HG03354 (cell line): ENCODE measurements at regions not wholly inside any gene's neighbourhood (a gene's known extent, or its start where the extent isn't known, plus 50 kb on each side); places are given as distances from the start of the nearest gene placed in this dataset.
"Not testable (repeated sequence)": the region's sequence is repeated elsewhere in the genome, so short reads cannot be mapped to it uniquely, and the experiment has no call there.

Experiments used
- ATAC-seq: cut with Tn5 transposase; IDR thresholded peaks from one replicate; pipeline ENCODE4 v1.9.1; 2021; ENCODE audit warnings: mild to moderate bottlenecking; ENCODE audit not compliant: unreplicated experiment, poor library complexity, severe bottlenecking

- no peak for ATAC-seq
Observed at GRCh38 chr4:128548381-128548780, 260.8 kb upstream of the PGRMC2 start.

GRCh38 chr4:128544272-128544671 is 256.7 kb upstream of the PGRMC2 start:
- ATAC-seq: no peak

- ATAC-seq: no peak
Observed at GRCh38 chr4:128543696-128544095, 256.1 kb upstream of the PGRMC2 start.

- no peak for ATAC-seq
Observed at GRCh38 chr4:128542047-128542446, 254.4 kb upstream of the PGRMC2 start.

GRCh38 chr4:128540122-128540521 is 252.5 kb upstream of the PGRMC2 start:
- ATAC-seq: no peak

- no peak for ATAC-seq
Observed at GRCh38 chr4:128538111-128538882, 250.7 kb upstream of the PGRMC2 start.

- ATAC-seq: no peak
Observed at GRCh38 chr4:128536746-128537145, 249.1 kb upstream of the PGRMC2 start.

- not testable (repeated sequence) for ATAC-seq
Observed at GRCh38 chr4:128535510-128535909, 247.9 kb upstream of the PGRMC2 start.

- ATAC-seq: no peak
Observed at GRCh38 chr4:128528793-128529553, 241.4 kb upstream of the PGRMC2 start.

- ATAC-seq: no peak
Observed at GRCh38 chr4:128527946-128528576, 240.4 kb upstream of the PGRMC2 start.

GRCh38 chr4:128527351-128527750 is 239.7 kb upstream of the PGRMC2 start:
- ATAC-seq: no peak

GRCh38 chr4:128525992-128526630 is 238.5 kb upstream of the PGRMC2 start:
- no peak for ATAC-seq

GRCh38 chr4:128525387-128525786 is 237.8 kb upstream of the PGRMC2 start:
- no peak for ATAC-seq

- no peak for ATAC-seq
Observed at GRCh38 chr4:128524311-128524710, 236.7 kb upstream of the PGRMC2 start.

GRCh38 chr4:128521648-128522111 is 234.1 kb upstream of the PGRMC2 start:
- ATAC-seq: no peak

- no peak for ATAC-seq
Observed at GRCh38 chr4:128521156-128521555, 233.5 kb upstream of the PGRMC2 start.

GRCh38 chr4:128519163-128519830 is 231.7 kb upstream of the PGRMC2 start:
- ATAC-seq: no peak

GRCh38 chr4:128517739-128518510 is 230.3 kb upstream of the PGRMC2 start:
- ATAC-seq: peak; percentile 96
